ENCODE measurements at regions not wholly inside any gene's neighbourhood (a gene's known extent, or its start where the extent isn't known, plus 50 kb on each side); places are given as distances from the start of the nearest gene placed in this dataset.

GRCh38 chr4:35237924-35238323 is 1006.4 kb downstream of the ARAP2 start:
- ChIA-PET CTCF (no interaction called here), POLR2A (no interaction called here)
- no peak for DNase-seq (ENCODE audit: extremely low spot score)
- TF ChIP-seq CTCF (IDR thresholded peaks at IDR 0.05; ENCODE audit: control extremely low read depth, extremely low read depth, low read depth, missing control alignments): no peak

GRCh38 chr4:35238793-35239192 is 1005.5 kb downstream of the ARAP2 start:
- no peak for TF ChIP-seq CTCF (IDR thresholded peaks at IDR 0.05; ENCODE audit: control extremely low read depth, extremely low read depth, low read depth, missing control alignments)
- DNase-seq (ENCODE audit: extremely low spot score): no peak
- CTCF ChIA-PET: no interaction called here
- POLR2A ChIA-PET: no interaction called here

- POLR2A ChIA-PET: no interaction called here
These were observed 997.8 kb downstream of the ARAP2 start for GRCh38 chr4:35246493-35246892.

GRCh38 chr4:35247047-35247446 is 997.3 kb downstream of the ARAP2 start:
- no peak for DNase-seq (ENCODE audit: extremely low spot score)
- CTCF ChIA-PET: no interaction called here
- POLR2A ChIA-PET: no interaction called here
- TF ChIP-seq CTCF (IDR thresholded peaks at IDR 0.05; ENCODE audit: control extremely low read depth, extremely low read depth, low read depth, missing control alignments): no peak

More at GRCh38 chr4:35246493-35246892, 997.8 kb downstream of the ARAP2 start:
- no peak for DNase-seq (ENCODE audit: extremely low spot score)
- TF ChIP-seq CTCF (IDR thresholded peaks at IDR 0.05; ENCODE audit: control extremely low read depth, extremely low read depth, low read depth, missing control alignments): no peak
- CTCF ChIA-PET: no interaction called here

- no peak for TF ChIP-seq CTCF (IDR thresholded peaks at IDR 0.05; ENCODE audit: control extremely low read depth, extremely low read depth, low read depth, missing control alignments)
- ChIA-PET CTCF (interaction anchor here (0.8 to 1.5 kb wide), 2 partner anchors 12 to 18 kb away, joined by 4 read pairs; no protein-coding TSS in a partner anchor), POLR2A (no interaction called here)
- DNase-seq (ENCODE audit: extremely low spot score): no peak
These were observed 994.0 kb downstream of the ARAP2 start for GRCh38 chr4:35250331-35250730.

- no peak for DNase-seq (ENCODE audit: extremely low spot score)
- POLR2A ChIA-PET: no interaction called here
- CTCF ChIA-PET: interaction anchor here (1.5 kb wide), 1 partner anchor 11 kb away, joined by 4 read pairs; no protein-coding TSS in a partner anchor
- no peak for TF ChIP-seq CTCF (IDR thresholded peaks at IDR 0.05; ENCODE audit: control extremely low read depth, extremely low read depth, low read depth, missing control alignments)
These were observed 993.6 kb downstream of the ARAP2 start for GRCh38 chr4:35250761-35251160.

GRCh38 chr4:35252071-35252470 is 992.2 kb downstream of the ARAP2 start:
- TF ChIP-seq CTCF (IDR thresholded peaks at IDR 0.05; ENCODE audit: control extremely low read depth, extremely low read depth, low read depth, missing control alignments): no peak
- ChIA-PET POLR2A (no interaction called here), CTCF (no interaction called here)
- DNase-seq (ENCODE audit: extremely low spot score): no peak
